GM12878 (cell line): ENCODE measurements at regions not wholly inside any gene's neighbourhood (a gene's known extent, or its start where the extent isn't known, plus 50 kb on each side); places are given as distances from the start of the nearest gene placed in this dataset.

Experiments used
- ATAC-seq: fragments of 200-7000 bp; cut with Tn5 transposase; 3 replicates; pipeline ENCODE4 v1.9.1; 2020; ENCODE audit warnings: mild to moderate bottlenecking, moderate library complexity
- BruUV-seq: library from RNA; stranded (reverse); fragments of 400-500 nt; replicated peaks from 2 replicates; lab custom pipeline; 2021; lab: Mats Ljungman, UMichigan
- CTCF ChIA-PET: fragments of 300-600 bp; sonication (Branson Sonifier 250); formaldehyde crosslinking; extraction: SDS; loops from one replicate; lab custom pipeline; 2021; ENCODE audit warnings: inconsistent platforms; lab: Yijun Ruan, JAX
- POLR2A ChIA-PET: fragments of 350-600 bp; formaldehyde crosslinking; extraction: SDS; loops from one replicate; lab custom pipeline; 2021; ENCODE audit warnings: inconsistent platforms; lab: Charles Lee
- RAD21 ChIA-PET: fragments of 300-600 bp; sonication (Branson Sonifier 250); formaldehyde crosslinking; loops from one replicate; lab custom pipeline; 2023; ENCODE audit warnings: antibody characterized with exemption; ENCODE audit not compliant: unreplicated experiment; lab: Charles Lee
- SMC1A ChIA-PET: fragments of 300-600 bp; sonication (Branson Sonifier 250); formaldehyde crosslinking; loops from one replicate; lab custom pipeline; 2023; ENCODE audit not compliant: unreplicated experiment, uncharacterized antibody; lab: Charles Lee
- DNase-seq: peaks from one replicate; pipeline ENCODE4 v3.0.0-alpha.2; 2011; ENCODE audit warnings: low read depth, low spot score
- FAIRE-seq: peaks from 3 replicates; lab custom pipeline; 2011; peaks lifted over from hg19 to GRCh38; lab: Jason Lieb, UNC
- H2AFZ ChIP-seq: 2 replicates; pipeline ENCODE4 v1.6.0; 2011; ENCODE audit warnings: low read depth, low read length, control low read depth; ENCODE audit not compliant: control insufficient read depth
- H3K27ac ChIP-seq: 2 replicates; pipeline ENCODE4 v1.5.1; 2011; ENCODE audit warnings: control low read depth; ENCODE audit not compliant: control insufficient read depth, insufficient read depth
- H3K27me3 ChIP-seq, 2 experiments: replicated peaks in 1 of 2; 2 replicates each; pipeline versions ENCODE4 v1.6.0 to v1.6.1; 2011; ENCODE audit warnings: low read length in 1 of 2; ENCODE audit not compliant: control insufficient read depth in 2 of 2, insufficient read depth in 2 of 2
- H3K36me3 ChIP-seq, 2 experiments: 2 replicates each; pipeline ENCODE4 v1.5.1; 2011; ENCODE audit warnings: low read length in 1 of 2; ENCODE audit not compliant: control insufficient read depth in 2 of 2, insufficient read depth in 2 of 2
- H3K4me1 ChIP-seq: 2 replicates; pipeline ENCODE4 v1.6.1; 2011; ENCODE audit warnings: mild to moderate bottlenecking, low read length, moderate library complexity, mixed read lengths; ENCODE audit not compliant: control insufficient read depth, insufficient read depth
- H3K4me2 ChIP-seq: 2 replicates; pipeline ENCODE4 v1.6.0; 2011; ENCODE audit warnings: control low read depth; ENCODE audit not compliant: control insufficient read depth, insufficient read depth
- H3K4me3 ChIP-seq: fragments of 200-600 bp; sonication (generic); 2 replicates; pipeline ENCODE4 v1.5.1; 2016
- H3K79me2 ChIP-seq: 2 replicates; pipeline ENCODE4 v1.6.0; 2011; ENCODE audit warnings: low read length; ENCODE audit not compliant: control insufficient read depth, insufficient read depth
- H3K9ac ChIP-seq: 2 replicates; pipeline ENCODE4 v1.8.0; 2011; ENCODE audit warnings: low read length, control low read depth, mixed read lengths; ENCODE audit not compliant: control insufficient read depth, insufficient read depth
- H3K9me3 ChIP-seq: replicated peaks from 3 replicates; pipeline ENCODE4 v1.5.1; 2011; ENCODE audit warnings: mild to moderate bottlenecking, low read length; ENCODE audit not compliant: control insufficient read depth, insufficient read depth
- H4K20me1 ChIP-seq: 2 replicates; pipeline ENCODE4 v1.6.0; 2011; ENCODE audit not compliant: control insufficient read depth, insufficient read depth
- CTCF ChIP-seq, 3 experiments: IDR thresholded peaks in 2 of 3; conservative IDR thresholded peaks in 1 of 3; 2 replicates each; pipeline ENCODE4 v1.5.1; 2011; ENCODE audit warnings: low read depth in 3 of 3, low read length in 3 of 3, mild to moderate bottlenecking in 3 of 3, control low read depth in 2 of 3, moderate library complexity in 2 of 3, inconsistent platforms in 1 of 3, mixed read lengths in 1 of 3; ENCODE audit not compliant: control insufficient read depth in 2 of 3, insufficient read depth in 1 of 3; ENCODE audit errors: extremely low read depth in 1 of 3
- HDAC6 ChIP-seq: fragments of 200-600 bp; sonication (generic); IDR thresholded peaks from one replicate; pipeline ENCODE4 v1.8.0; 2017; ENCODE audit warnings: antibody characterized with exemption; ENCODE audit not compliant: unreplicated experiment
- KDM1A ChIP-seq: fragments of 200-600 bp; sonication (generic); IDR thresholded peaks from 2 replicates; pipeline ENCODE4 v1.6.1; 2016; ENCODE audit warnings: borderline replicate concordance
- USF2 ChIP-seq: IDR thresholded peaks from 2 replicates; pipeline ENCODE4 v1.6.1; 2011; ENCODE audit warnings: low read depth, low read length, improper control_type of control experiment, borderline replicate concordance
- WGBS: methylation state at CpG from one replicate; pipeline ENCODE4 v1.1.6; 2016; ENCODE audit warnings: low lambda C conversion rate; ENCODE audit not compliant: insufficient replicate concordance, insufficient coverage; ENCODE audit errors: missing lambda C conversion rate; 5-methylcytosine and 5-hydroxymethylcytosine counted together
- in situ Hi-C: fragments of 300-500 bp; cut with MboI; formaldehyde crosslinking; loops from 9 replicates; pipeline ENCODE4 v1.14.3; 2018; ENCODE audit warnings: mixed read lengths
- intact Hi-C: fragments of 100-400 bp; cut with micrococcal nuclease; formaldehyde crosslinking; loops from one replicate; pipeline ENCODE4 v1.14.2; 2022; ENCODE audit not compliant: unreplicated experiment

- SMC1A ChIA-PET: no interaction called here
- Histone ChIP-seq H3K4me1 (no peaks in the 10 kb centered on the region), H3K9me3 (no peaks in the 10 kb centered on the region), H3K27me3 (no peaks in the 10 kb centered on the region), H3K36me3 (no peaks in the 10 kb centered on the region), H3K4me3 (no peak overlapping the region)
- POLR2A ChIA-PET: no interaction called here
- intact Hi-C loops: no loop called here
- ATAC-seq (no peak), DNase-seq (no peak)
- no peak for TF ChIP-seq KDM1A
- no peak for TF ChIP-seq USF2
- TF ChIP-seq CTCF (IDR thresholded peaks at IDR 0.05 in 2 of 3, conservative IDR thresholded peaks at IDR 0.05 in 1 of 3; ENCODE audit: control insufficient read depth in 2 of 3, extremely low read depth in 1 of 3, insufficient read depth in 1 of 3, low read depth in 3 of 3, low read length in 3 of 3): no peak
- no peak for TF ChIP-seq HDAC6
- TF ChIP-seq, all 136 proteins: peak for 0
- no peak for FAIRE-seq
- RAD21 ChIA-PET: no interaction called here
- 5% methylated on average over 6 of the region's 6 CpGs for WGBS
- H3K27ac ChIP-seq: no peak overlapping the region
- in situ Hi-C loops: no loop called here
- BruUV-seq: no TSS peak
- no peak overlapping the region for H3K4me2 ChIP-seq
- H3K9ac ChIP-seq: no peak overlapping the region
- H4K20me1 ChIP-seq: no peaks in the 10 kb centered on the region
- H2AFZ ChIP-seq: no peak overlapping the region
- CTCF ChIA-PET: no interaction called here
- no peaks in the 10 kb centered on the region for H3K79me2 ChIP-seq
These were observed 216.2 kb upstream of the HABP2 start for GRCh38 chr10:113336549-113337130.
